H9 (cell line): ENCODE measurements at regions not wholly inside any gene's neighbourhood (a gene's known extent, or its start where the extent isn't known, plus 50 kb on each side); places are given as distances from the start of the nearest gene placed in this dataset.

Experiments
- DNase-seq: peaks from one replicate; pipeline ENCODE4 v3.0.0-alpha.2; 2017
- H2AFZ ChIP-seq: one replicate; pipeline ENCODE4 v1.6.1; 2013; ENCODE audit warnings: mild to moderate bottlenecking, low read length, control low read depth, moderate library complexity
- H2AK5ac ChIP-seq: 2 replicates; pipeline ENCODE4 v1.6.1; 2013; ENCODE audit warnings: low read length, control low read depth, mixed read lengths; ENCODE audit not compliant: insufficient read length
- H2BK120ac ChIP-seq: one replicate; pipeline ENCODE4 v1.6.1; 2013; ENCODE audit warnings: low read depth, mild to moderate bottlenecking, low read length, control low read depth, inconsistent platforms; ENCODE audit not compliant: poor library complexity, severe bottlenecking
- H2BK12ac ChIP-seq: 2 replicates; pipeline ENCODE4 v1.6.1; 2013; ENCODE audit warnings: low read length, control low read depth, mixed read lengths, low read depth; ENCODE audit not compliant: insufficient read length
- H2BK15ac ChIP-seq: 2 replicates; pipeline ENCODE4 v1.6.1; 2013; ENCODE audit warnings: low read depth, low read length, control low read depth
- H2BK20ac ChIP-seq: one replicate; pipeline ENCODE4 v1.6.1; 2013; ENCODE audit warnings: low read depth, mild to moderate bottlenecking, low read length, control low read depth, inconsistent platforms; ENCODE audit not compliant: poor library complexity, severe bottlenecking
- H2BK5ac ChIP-seq: 2 replicates; pipeline ENCODE4 v1.6.1; 2013; ENCODE audit warnings: low read length, control low read depth, mixed read lengths; ENCODE audit not compliant: insufficient read length
- H3K14ac ChIP-seq: 2 replicates; pipeline ENCODE4 v1.6.1; 2013; ENCODE audit warnings: low read length, control low read depth; ENCODE audit not compliant: insufficient read depth
- H3K18ac ChIP-seq: 2 replicates; pipeline ENCODE4 v1.6.1; 2013; ENCODE audit warnings: low read depth, mild to moderate bottlenecking, mixed read lengths, low read length, control low read depth; ENCODE audit not compliant: insufficient read length
- H3K23ac ChIP-seq: 2 replicates; pipeline ENCODE4 v1.6.1; 2013; ENCODE audit warnings: low read length, control low read depth, mixed read lengths, low read depth; ENCODE audit not compliant: insufficient read length
- H3K23me2 ChIP-seq: 2 replicates; pipeline ENCODE4 v1.6.1; 2013; ENCODE audit warnings: low read depth, mild to moderate bottlenecking, mixed read lengths, low read length, control low read depth; ENCODE audit not compliant: insufficient read length, poor library complexity, severe bottlenecking
- H3K27ac ChIP-seq: 2 replicates; pipeline ENCODE4 v1.5.1; 2013; ENCODE audit warnings: low read length, control low read depth, mixed read lengths, low read depth; ENCODE audit not compliant: insufficient read length
- H3K27me3 ChIP-seq: 2 replicates; pipeline ENCODE4 v1.6.1; 2013; ENCODE audit warnings: low read length, control low read depth, inconsistent platforms; ENCODE audit not compliant: insufficient read depth
- H3K4ac ChIP-seq: 2 replicates; pipeline ENCODE4 v1.6.1; 2013; ENCODE audit warnings: low read depth, mild to moderate bottlenecking, control low read depth, inconsistent platforms, low read length, moderate library complexity
- H3K4me1 ChIP-seq: 2 replicates; pipeline ENCODE4 v1.6.1; 2013; ENCODE audit warnings: low read length, control low read depth, inconsistent platforms; ENCODE audit not compliant: insufficient read depth
- H3K4me2 ChIP-seq: 2 replicates; pipeline ENCODE4 v1.6.1; 2013; ENCODE audit warnings: low read length, control low read depth, mixed read lengths; ENCODE audit not compliant: insufficient read length, insufficient read depth
- H3K56ac ChIP-seq: 2 replicates; pipeline ENCODE4 v1.6.1; 2013; ENCODE audit warnings: low read depth, mild to moderate bottlenecking, mixed read lengths, low read length, control low read depth; ENCODE audit not compliant: insufficient read length
- H3K79me1 ChIP-seq: 2 replicates; pipeline ENCODE4 v1.6.1; 2013; ENCODE audit warnings: low read depth, mild to moderate bottlenecking, moderate library complexity, low read length, control low read depth, inconsistent platforms; ENCODE audit not compliant: insufficient read depth, poor library complexity, severe bottlenecking
- H3K79me2 ChIP-seq: 2 replicates; pipeline ENCODE4 v1.6.1; 2013; ENCODE audit warnings: low read length, control low read depth, inconsistent platforms; ENCODE audit not compliant: insufficient read depth
- H3K9ac ChIP-seq: 2 replicates; pipeline ENCODE4 v1.6.1; 2013; ENCODE audit warnings: low read length, control low read depth, mixed read lengths; ENCODE audit not compliant: insufficient read length; ENCODE audit errors: extremely low read depth
- H3K9me3 ChIP-seq: one replicate; pipeline ENCODE4 v1.6.1; 2013; ENCODE audit warnings: low read depth, low read length, inconsistent platforms; ENCODE audit not compliant: control insufficient read depth
- H3T11ph ChIP-seq: one replicate; pipeline ENCODE4 v1.6.1; 2013; ENCODE audit warnings: mild to moderate bottlenecking, low read length, control low read depth, inconsistent platforms
- H4K20me1 ChIP-seq: one replicate; pipeline ENCODE4 v1.6.1; 2013; ENCODE audit not compliant: control insufficient read depth, insufficient read length, insufficient read depth
- H4K5ac ChIP-seq: 2 replicates; pipeline ENCODE4 v1.6.1; 2013; ENCODE audit warnings: low read depth, mild to moderate bottlenecking, mixed read lengths, low read length, control low read depth; ENCODE audit not compliant: insufficient read length
- H4K8ac ChIP-seq: replicated peaks from 2 replicates; pipeline ENCODE4 v1.6.1; 2013; ENCODE audit warnings: low read length, control low read depth, mixed read lengths, low read depth; ENCODE audit not compliant: insufficient read length
- H4K91ac ChIP-seq: 2 replicates; pipeline ENCODE4 v1.6.1; 2013; ENCODE audit warnings: low read depth, mild to moderate bottlenecking, moderate library complexity, mixed read lengths, low read length, control low read depth; ENCODE audit not compliant: insufficient read length
- H3K27ac Mint-ChIP-seq, 3 experiments: 2 replicates in 2 of 3; 3 replicates in 1 of 3; pipeline ENCODE4 v1.8.0; 2020 to 2021; ENCODE audit warnings: mixed read lengths in 3 of 3, mild to moderate bottlenecking in 1 of 3, moderate library complexity in 1 of 3
- H3K27me3 Mint-ChIP-seq: 2 replicates; pipeline ENCODE4 v1.8.0; 2021; ENCODE audit warnings: low read depth, mild to moderate bottlenecking, moderate library complexity, mixed read lengths
- H3K36me3 Mint-ChIP-seq, 3 experiments: 2 replicates in 2 of 3; 3 replicates in 1 of 3; pipeline ENCODE4 v1.8.0; 2020 to 2021; ENCODE audit warnings: low read depth in 3 of 3, mixed read lengths in 3 of 3; ENCODE audit not compliant: insufficient read depth in 1 of 3
- H3K4me1 Mint-ChIP-seq, 2 experiments: 2 replicates each; pipeline ENCODE4 v1.8.0; 2020; ENCODE audit warnings: mixed read lengths in 2 of 2
- H3K4me3 Mint-ChIP-seq, 2 experiments: 2 replicates in 1 of 2; 3 replicates in 1 of 2; pipeline ENCODE4 v1.8.0; 2020 to 2021; ENCODE audit warnings: mild to moderate bottlenecking in 2 of 2, mixed read lengths in 2 of 2, moderate library complexity in 1 of 2
- H3K9me3 Mint-ChIP-seq, 2 experiments: 2 replicates in 1 of 2; 3 replicates in 1 of 2; pipeline ENCODE4 v1.8.0; 2020; ENCODE audit warnings: mild to moderate bottlenecking in 2 of 2, mixed read lengths in 2 of 2, moderate library complexity in 1 of 2
- WGBS: extraction: QIAGEN DNeasy Blood & Tissue Kit; methylation state at CpG from one replicate; pipeline ENCODE4 v1.1.7; 2013; ENCODE audit warnings: missing lambda C conversion rate, low lambda C conversion rate, mixed read lengths; ENCODE audit not compliant: insufficient read length; ENCODE audit errors: extremely low coverage; 5-methylcytosine and 5-hydroxymethylcytosine counted together
- TF ChIP-seq, protein P1 (sequence below): fragments of 200-600 bp; sonication (generic); conservative IDR thresholded peaks from 3 replicates; pipeline ENCODE4 v1.8.0; 2021; ENCODE audit warnings: antibody characterized with exemption, mild to moderate bottlenecking

DNA sequence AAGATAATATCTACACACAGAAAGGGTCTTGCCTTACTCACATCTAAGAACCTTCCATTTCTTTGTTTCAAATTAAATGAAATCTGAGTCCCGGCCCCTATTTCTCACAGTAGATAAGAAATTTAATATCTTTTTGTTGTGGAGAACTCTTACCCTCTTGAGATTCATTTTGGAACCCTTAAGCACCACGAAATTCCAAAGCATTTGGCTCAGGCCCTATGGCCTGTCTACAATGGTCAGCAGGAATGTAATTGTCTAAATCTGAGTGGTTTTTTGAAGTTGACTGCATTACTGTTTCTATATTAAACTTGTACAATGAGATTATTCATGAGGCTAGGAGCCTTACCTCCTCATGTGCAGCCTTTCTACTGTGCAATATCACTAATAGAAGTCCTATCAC is 723.3 kb downstream of the TSN start:
- Histone ChIP-seq H3K9ac (no peak overlapping the region), H3K4me1 (no peaks in the 10 kb centered on the region), H3K27ac (no peak overlapping the region), H3K4ac (no peak overlapping the region), H2BK5ac (no peak overlapping the region), H2BK15ac (no peak overlapping the region), H3K79me1 (no peaks in the 10 kb centered on the region), H3K23ac (no peak overlapping the region), H2AFZ (no peak overlapping the region), H3T11ph (no peak overlapping the region), H4K8ac (no peak overlapping the region), H2BK12ac (no peak overlapping the region), H4K20me1 (no peaks in the 10 kb centered on the region), H3K23me2 (no peaks in the 10 kb centered on the region), H3K18ac (no peak overlapping the region), H2AK5ac (no peak overlapping the region), H3K14ac (no peak overlapping the region), H3K4me2 (no peak overlapping the region), H2BK20ac (no peak overlapping the region), H3K56ac (no peak overlapping the region), H3K27me3 (no peaks in the 10 kb centered on the region), H3K9me3 (no peaks in the 10 kb centered on the region), H4K91ac (no peak overlapping the region), H2BK120ac (no peak overlapping the region), H4K5ac (no peak overlapping the region), H3K79me2 (no peaks in the 10 kb centered on the region)
- H3K36me3 Mint-ChIP-seq: peaks cover 0 to 13% (median 5%) of the 10 kb centered on the region in 3 experiments; a peak in 3 of 7 replicates
- H3K4me1 Mint-ChIP-seq: peaks cover 9 to 10% of the 10 kb centered on the region in 2 experiments
- no peak for DNase-seq
- peaks cover 8 to 10% of the 10 kb centered on the region in 2 experiments; a peak in 2 of 5 replicates for H3K9me3 Mint-ChIP-seq
- no peak overlapping the region for H3K27ac Mint-ChIP-seq
- no peaks in the 10 kb centered on the region for H3K27me3 Mint-ChIP-seq
- no CpG with 5 or more reads among the region's 2 CpGs for WGBS
- H3K4me3 Mint-ChIP-seq: no peak overlapping the region
- TF ChIP-seq, protein P1, sequence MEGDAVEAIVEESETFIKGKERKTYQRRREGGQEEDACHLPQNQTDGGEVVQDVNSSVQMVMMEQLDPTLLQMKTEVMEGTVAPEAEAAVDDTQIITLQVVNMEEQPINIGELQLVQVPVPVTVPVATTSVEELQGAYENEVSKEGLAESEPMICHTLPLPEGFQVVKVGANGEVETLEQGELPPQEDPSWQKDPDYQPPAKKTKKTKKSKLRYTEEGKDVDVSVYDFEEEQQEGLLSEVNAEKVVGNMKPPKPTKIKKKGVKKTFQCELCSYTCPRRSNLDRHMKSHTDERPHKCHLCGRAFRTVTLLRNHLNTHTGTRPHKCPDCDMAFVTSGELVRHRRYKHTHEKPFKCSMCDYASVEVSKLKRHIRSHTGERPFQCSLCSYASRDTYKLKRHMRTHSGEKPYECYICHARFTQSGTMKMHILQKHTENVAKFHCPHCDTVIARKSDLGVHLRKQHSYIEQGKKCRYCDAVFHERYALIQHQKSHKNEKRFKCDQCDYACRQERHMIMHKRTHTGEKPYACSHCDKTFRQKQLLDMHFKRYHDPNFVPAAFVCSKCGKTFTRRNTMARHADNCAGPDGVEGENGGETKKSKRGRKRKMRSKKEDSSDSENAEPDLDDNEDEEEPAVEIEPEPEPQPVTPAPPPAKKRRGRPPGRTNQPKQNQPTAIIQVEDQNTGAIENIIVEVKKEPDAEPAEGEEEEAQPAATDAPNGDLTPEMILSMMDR: no peak
